NCI-H2196 (cell line): ENCODE measurements at regions not wholly inside any gene's neighbourhood (a gene's known extent, or its start where the extent isn't known, plus 50 kb on each side); places are given as distances from the start of the nearest gene placed in this dataset.

ENCODE experiments used
- DNase-seq: peaks from one replicate; lab custom pipeline; 2025; ENCODE audit not compliant: unreplicated experiment; lab: John Stamatoyannopoulos, UW

GRCh38 chr4:4606321-4606720, 64.5 kb upstream of the STX18 start:
- DNase-seq: no peak

GRCh38 chr4:4605849-4606248, 64.0 kb upstream of the STX18 start:
- DNase-seq: no peak

DNA sequence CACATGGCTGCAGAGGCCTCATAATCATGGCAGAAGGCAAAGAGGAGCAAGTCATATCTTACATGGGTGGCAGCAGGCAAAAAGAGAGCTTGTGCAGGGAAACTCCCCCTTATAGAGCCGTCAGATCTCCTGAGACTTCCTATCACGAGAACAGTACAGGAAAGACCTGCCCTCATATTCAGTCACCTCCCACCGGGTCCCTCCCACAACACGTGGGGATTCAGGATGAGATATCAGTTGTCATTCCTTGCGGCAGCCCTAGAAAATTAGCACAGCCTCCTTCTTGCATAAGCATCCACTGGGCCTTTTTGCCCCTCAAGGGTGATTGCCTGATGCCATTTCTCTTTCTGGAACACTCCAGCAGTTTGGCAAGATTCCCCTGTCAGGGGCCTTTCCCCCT, 61.7 kb upstream of the STX18 start:
- DNase-seq: no peak

DNA sequence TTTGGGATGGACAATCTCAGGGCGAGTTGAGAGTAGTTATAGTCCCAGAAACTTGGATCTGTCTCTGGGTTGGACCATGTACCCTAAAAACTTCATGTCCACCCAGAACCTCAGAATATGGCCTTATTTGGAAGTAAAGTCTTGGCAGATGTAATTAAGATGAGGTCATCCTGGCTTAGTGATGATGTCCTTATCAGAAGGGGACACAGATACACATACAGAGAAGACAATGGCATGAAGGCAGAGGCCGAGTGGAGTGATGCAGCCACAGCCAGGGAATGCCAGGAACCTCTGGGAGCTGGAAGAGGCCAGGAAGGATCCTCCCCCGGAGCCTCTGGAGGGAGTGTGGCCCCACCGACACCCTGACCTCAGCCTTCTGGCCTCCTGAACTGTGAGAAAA, 61.2 kb upstream of the STX18 start:
- DNase-seq: no peak

DNA sequence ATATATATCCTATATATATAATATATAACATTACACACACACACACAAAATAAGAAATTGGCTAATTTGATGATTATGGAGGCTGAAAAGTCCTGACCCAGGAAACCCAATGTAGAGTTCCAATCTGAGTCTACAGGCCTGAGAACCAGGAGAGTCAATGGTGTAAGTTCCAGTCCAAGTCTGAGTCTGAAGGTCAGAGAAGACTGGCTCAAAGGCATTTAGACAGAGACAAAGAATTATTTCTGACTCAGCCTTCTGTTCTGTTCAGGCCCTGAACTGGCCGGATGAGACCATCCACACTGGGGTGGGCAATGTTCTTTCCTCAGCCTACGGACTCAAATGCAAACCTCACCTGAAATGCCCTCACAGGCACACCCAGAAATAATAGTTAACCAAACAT, 60.6 kb upstream of the STX18 start:
- no peak for DNase-seq

DNA sequence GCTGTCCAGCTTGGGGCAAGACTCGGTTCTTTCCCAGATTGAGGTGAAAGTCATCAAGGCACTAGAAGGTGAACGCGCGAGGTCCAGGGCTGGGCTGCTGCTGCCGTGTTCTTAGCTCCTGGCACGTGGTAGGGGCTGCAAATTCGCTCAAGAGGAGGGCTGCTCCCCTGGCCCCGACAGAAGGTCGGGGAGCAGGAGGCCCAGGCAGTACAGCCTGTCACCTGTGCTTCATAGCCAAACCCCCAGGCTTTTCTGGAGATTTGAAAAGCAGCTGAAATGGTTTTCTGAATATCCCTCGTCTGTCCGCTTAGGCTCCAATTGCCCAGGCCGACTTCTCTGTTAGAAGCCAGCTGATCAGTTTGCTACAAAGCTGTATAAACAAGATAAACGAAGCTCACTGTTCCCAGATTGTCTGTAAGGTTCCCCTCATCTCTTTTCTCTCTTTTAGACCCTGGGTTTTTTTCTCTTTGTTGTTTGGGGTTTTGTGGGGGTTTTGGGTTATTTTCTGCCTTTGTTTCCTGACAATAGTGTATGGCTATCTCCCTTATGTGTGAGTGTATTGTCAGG, 60.0 kb upstream of the STX18 start:
- DNase-seq: no peak

DNA sequence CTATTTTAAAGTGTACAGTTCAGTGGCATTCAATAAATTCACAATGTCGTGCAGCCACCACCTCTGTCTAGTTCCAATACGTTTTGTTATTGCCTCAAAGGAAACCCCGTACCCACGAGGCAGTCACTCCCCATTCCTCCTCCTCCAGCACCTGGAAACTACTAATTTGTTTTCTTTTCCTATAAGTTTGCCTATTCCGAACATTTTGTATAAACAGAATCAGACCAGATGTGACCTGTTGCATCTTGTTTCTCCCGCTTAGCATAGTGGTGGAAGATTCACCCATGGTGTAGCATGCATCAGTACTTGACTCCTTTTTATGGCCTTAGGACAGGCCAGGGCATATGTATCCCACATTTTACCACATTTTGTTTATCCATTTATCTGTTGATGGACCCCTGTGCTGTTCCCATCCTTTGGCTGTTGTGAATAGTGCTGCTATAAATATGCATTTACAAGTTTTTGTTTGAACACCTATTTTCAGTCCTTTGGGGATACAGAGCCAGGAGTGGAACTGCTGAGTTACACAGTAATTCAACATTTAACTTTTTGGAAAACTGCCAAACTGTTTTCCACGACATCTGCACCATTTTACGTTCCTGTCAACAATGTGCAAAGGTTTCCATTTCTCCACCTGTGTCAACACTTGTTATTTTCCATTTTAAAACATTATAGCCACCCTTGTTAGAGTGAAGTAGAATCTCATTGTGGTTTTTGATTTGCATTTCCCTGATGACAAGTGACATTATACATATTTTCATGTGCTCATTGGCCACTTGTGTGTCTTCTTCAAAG, 57.8 kb upstream of the STX18 start:
- peak; percentile 64 for DNase-seq

DNA sequence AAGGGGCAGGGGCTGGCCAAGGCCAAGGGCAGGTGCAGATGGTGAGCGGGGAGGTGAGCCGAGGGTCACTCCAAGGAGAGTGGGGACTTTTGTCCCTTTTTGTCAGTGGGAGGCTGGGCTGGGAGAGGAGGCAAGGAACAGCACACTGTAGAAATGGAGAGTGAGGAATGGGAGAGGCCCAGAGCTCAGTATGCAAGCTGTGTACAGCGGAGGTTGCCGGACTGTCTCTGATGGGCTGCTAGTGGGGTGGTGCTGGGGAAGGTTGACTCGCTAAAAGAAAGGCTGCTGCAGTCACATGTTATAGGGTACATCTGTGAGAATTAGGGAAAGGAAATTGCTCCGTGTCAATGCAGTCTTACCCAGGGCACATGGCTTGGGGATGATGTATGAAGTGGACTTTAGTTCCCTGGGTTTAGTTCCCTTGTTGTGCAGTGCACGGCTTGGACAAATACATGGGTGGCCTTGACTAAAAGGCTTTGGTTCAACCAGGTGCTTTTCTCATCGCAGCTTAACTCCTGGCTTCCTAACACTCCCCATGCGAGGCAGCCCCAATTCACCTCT, 57.1 kb upstream of the STX18 start:
- no peak for DNase-seq

DNA sequence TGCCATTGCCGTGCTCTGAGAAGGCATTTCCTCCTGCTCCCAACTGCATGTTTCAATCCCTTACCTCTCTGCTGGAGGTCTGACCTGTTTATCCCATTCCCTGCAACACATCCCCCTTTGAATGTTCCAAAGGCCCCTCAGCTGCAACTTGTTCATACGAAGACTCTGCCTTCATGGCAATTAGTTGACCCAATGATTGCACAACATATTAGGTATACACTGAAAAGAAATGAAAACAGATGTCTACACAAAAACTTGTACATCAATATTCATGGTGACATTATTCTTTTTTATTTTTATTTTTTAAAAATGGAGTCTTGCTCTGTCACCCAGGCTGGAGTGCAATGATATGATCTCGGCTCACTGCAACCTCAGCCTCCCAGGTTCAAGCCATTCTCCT, 54.9 kb upstream of the STX18 start:
- DNase-seq: no peak

- no peak for DNase-seq
Measured at GRCh38 chr4:4595252-4595651, 53.4 kb upstream of the STX18 start.

DNA sequence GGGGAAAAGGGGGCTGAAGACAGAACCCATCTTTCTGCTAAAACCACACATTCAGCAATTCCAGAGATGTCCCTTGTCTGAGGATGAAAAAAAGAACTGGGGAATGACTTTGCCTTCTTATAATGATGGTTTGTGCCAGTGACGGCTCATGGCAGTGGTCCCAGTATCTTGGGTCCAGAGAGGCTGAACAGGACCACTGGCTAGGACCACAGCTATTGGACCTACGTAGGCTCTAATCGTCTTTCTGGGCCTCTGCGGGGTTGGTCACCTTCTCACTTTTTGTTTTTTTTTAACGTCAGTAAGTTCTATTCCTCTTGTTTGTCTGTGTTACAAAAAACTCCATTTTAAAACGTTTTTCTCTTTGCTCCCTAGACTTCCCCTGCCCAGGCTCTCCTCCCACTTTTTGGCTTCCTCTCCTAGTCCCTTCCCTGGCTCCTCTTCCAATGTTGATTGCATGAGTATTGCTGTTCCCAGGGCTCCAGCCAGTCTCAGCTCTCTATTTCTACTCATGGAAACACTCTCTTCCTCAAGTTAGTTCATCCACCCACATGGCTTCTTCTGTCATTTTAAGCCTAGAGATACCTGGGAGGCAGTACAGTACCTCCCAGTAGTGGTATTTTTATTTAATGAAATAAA, 52.6 kb upstream of the STX18 start:
- no peak for DNase-seq

- no peak for DNase-seq
Measured at GRCh38 chr4:4593596-4594284, 51.9 kb upstream of the STX18 start.

- DNase-seq: no peak
Measured at GRCh38 chr4:4592414-4592813, 50.6 kb upstream of the STX18 start.
